GM12872 (cell line): ENCODE measurements at regions not wholly inside any gene's neighbourhood (a gene's known extent, or its start where the extent isn't known, plus 50 kb on each side); places are given as distances from the start of the nearest gene placed in this dataset.

Experiments used
- CTCF ChIP-seq: IDR thresholded peaks from 3 replicates; pipeline ENCODE4 v1.5.1; 2011; ENCODE audit warnings: low read depth, mild to moderate bottlenecking, low read length, moderate library complexity; ENCODE audit not compliant: insufficient read depth

GRCh38 chr21:28018741-28019669 is 973.7 kb downstream of the LTN1 start:
- no peak for TF ChIP-seq CTCF

DNA sequence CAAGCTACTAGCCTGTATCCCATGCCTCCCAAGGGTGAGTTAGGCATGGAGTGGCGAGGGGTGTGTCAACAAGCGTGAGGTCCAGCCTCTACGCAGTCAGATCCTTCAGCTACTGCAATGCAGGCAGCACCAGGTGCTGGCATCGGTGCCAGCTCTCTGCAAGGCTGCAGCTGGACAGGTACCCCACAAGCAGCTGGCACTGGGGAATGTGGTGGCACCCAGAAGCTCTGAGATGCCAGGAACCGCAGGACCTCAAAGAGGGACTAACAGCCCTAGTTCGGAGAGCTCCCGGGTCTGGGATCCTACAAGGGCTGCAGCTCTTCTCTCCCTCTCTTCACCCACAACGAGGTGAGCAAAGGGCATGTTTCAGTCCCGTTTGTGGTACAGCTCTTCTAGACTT is 974.5 kb downstream of the LTN1 start:
- no peak for TF ChIP-seq CTCF

DNA sequence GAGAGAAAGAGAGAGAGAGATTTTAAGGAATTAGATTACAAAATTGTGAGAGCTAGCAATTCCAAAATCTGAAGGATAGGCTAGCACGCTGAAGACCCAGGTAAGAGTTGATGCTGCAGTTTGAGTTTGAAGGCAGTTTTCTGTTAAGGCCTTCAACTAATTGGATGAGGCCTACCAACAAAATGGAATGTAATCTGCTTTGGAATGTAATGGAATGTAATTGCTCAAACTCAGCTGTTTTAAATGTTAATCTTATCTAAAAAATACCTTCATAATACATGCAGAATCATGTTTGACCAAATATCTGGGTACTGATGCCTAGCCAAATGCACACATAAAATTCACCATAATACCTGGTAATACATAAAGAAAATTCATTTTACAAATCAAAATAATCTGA is 976.1 kb downstream of the LTN1 start:
- no peak for TF ChIP-seq CTCF

- no peak for TF ChIP-seq CTCF
Observed at GRCh38 chr21:27975514-27975913, 1008.6 kb upstream of the ADAMTS5 start.

DNA sequence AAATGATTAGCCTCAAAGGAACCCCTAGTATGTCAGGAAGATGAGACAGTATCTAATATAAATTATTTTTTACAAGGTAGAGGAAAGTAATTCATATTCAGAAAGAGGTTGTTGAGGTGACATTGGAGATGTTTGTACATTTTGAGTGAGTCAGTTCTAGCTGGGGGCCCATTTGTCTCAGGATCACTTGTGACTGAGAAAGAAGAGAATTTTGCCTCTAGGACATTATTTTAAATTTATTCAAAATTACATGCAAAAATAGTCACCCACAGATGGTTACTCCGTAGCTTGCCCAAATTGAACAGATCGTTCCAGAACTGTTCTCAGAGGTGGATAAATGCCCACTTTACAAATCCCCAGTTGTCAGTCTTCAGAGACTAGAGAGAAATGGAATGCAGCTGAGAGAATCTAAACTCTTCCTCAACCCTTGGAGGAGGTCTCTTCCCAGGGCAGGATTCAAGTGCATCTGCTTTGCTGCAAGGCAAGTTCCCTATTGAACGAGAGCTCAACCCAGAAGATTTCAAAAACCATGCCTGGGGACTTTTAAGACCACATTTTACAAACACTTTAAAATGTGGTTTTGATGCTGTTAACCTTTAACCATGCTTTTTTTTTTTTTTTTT is 987.8 kb upstream of the ADAMTS5 start:
- TF ChIP-seq CTCF: no peak

DNA sequence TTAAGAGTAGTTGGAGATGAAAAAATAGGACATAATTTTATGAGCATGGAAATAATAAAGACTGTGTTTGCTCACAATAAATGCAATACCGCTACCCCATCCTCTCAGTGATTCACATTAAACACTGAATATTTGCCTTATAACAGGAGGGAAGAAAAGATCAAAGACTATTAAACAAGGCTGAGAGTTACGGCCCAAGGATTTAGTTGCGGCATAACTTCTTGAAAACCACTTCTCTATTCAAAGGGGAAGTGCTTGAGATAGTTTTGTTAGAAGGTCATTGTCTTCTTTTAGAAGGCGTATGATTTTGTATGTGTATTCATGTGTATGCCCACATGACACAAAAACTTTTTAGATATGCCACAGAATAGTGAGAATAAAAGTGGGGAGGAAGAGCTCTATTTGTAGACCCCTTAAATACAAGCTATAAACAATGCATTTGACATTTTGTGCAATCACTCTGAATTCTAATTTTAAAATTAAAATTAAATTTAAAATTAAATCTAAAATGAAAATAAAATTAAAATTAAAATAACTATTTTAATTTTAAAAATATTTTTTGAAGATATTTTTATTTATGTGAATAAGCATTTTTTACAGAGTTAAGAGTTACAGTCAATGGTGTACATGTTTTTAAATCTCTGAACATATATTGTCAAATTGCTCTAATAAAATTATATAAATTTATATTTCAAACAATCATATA is 986.6 kb upstream of the ADAMTS5 start:
- TF ChIP-seq CTCF: no peak

DNA sequence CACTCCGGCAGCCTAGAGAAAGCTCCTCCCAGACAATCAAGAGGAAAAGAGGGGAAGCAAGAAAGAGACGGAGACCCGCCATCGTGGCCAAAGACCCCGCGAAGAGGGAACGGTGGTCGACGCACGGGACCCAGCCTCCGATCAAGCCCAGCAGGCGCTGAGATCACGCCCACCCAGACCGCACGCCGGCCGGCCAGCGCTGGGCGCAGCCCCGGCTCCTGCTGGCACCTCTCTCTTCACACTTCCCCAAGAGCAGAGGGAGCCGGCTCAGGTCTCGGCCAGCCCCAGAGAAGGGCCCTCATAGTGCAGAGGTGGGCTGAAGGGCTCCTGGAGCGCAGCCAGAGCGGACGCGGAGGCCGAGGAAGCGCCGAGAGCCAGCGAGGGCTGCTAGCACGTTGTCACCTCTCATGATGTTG is 918.4 kb upstream of the ADAMTS5 start:
- no peak for TF ChIP-seq CTCF
